Neural cell (in vitro differentiated cells): ENCODE measurements at regions not wholly inside any gene's neighbourhood (a gene's known extent, or its start where the extent isn't known, plus 50 kb on each side); places are given as distances from the start of the nearest gene placed in this dataset.

ENCODE experiments used
- H2AFZ ChIP-seq: fragments of 200-600, 300-800 bp; sonication (generic), shearing (Covaris generic); 2 replicates; pipeline ENCODE4 v1.6.0; 2014; ENCODE audit warnings: low read depth, mild to moderate bottlenecking, antibody characterized with exemption, low read length, moderate library complexity
- H3F3A ChIP-seq: fragments of 200-600 bp; shearing (Covaris generic); 2 replicates; pipeline ENCODE4 v1.6.1; 2016; ENCODE audit warnings: mild to moderate bottlenecking, moderate library complexity, mixed read lengths, antibody characterized with exemption, low read length; ENCODE audit not compliant: insufficient read depth, poor library complexity, severe bottlenecking
- H3K27ac ChIP-seq: fragments of 200-600, 300-800 bp; sonication (generic), shearing (Covaris generic); 2 replicates; pipeline ENCODE4 v1.5.1; 2014; ENCODE audit warnings: mild to moderate bottlenecking, low read length, moderate library complexity
- H3K27me3 ChIP-seq: fragments of 300-800, 200-600 bp; sonication (generic), shearing (Covaris generic); 2 replicates; pipeline ENCODE4 v1.6.0; 2014; ENCODE audit warnings: mild to moderate bottlenecking, low read depth, low read length, moderate library complexity; ENCODE audit not compliant: insufficient read depth
- H3K36me3 ChIP-seq: fragments of 300-800, 200-600 bp; sonication (generic), shearing (Covaris generic); 2 replicates; pipeline ENCODE4 v1.5.1; 2014; ENCODE audit warnings: mild to moderate bottlenecking, antibody characterized with exemption, low read length, moderate library complexity; ENCODE audit not compliant: insufficient read depth
- H3K4me2 ChIP-seq: fragments of 300-800, 200-600 bp; sonication (generic), shearing (Covaris generic); 2 replicates; pipeline ENCODE4 v1.6.0; 2014; ENCODE audit warnings: mild to moderate bottlenecking, low read length
- H3K4me3 ChIP-seq: fragments of 300-800, 200-600 bp; sonication (generic), shearing (Covaris generic); 2 replicates; pipeline ENCODE4 v1.5.1; 2014; ENCODE audit warnings: mild to moderate bottlenecking, low read length, moderate library complexity
- H3K79me2 ChIP-seq: fragments of 200-600 bp; shearing (Covaris generic); replicated peaks from 2 replicates; pipeline ENCODE4 v1.6.0; 2014; ENCODE audit warnings: mild to moderate bottlenecking, low read length, moderate library complexity; ENCODE audit not compliant: insufficient read depth
- H3K9ac ChIP-seq: fragments of 300-800, 200-600 bp; sonication (generic), shearing (Covaris generic); 2 replicates; pipeline ENCODE4 v1.6.1; 2016; ENCODE audit warnings: mild to moderate bottlenecking, low read length, mixed read lengths
- H3K9me2 ChIP-seq: fragments of 200-600 bp; shearing (Covaris generic); 2 replicates; pipeline ENCODE4 v1.6.1; 2016; ENCODE audit warnings: mild to moderate bottlenecking, low read length, mixed read lengths; ENCODE audit not compliant: insufficient read depth
- H3K9me3 ChIP-seq: fragments of 200-600, 300-800 bp; sonication (generic), shearing (Covaris generic); 2 replicates; pipeline ENCODE4 v1.6.1; 2016; ENCODE audit warnings: mild to moderate bottlenecking, mixed run types, low read length, moderate library complexity, mixed read lengths
- H4K20me1 ChIP-seq: fragments of 200-600 bp; shearing (Covaris generic); 2 replicates; pipeline ENCODE4 v1.6.1; 2016; ENCODE audit warnings: mild to moderate bottlenecking, mixed run types; ENCODE audit not compliant: insufficient read depth
- EP300 ChIP-seq: fragments of 450-650 bp; conservative IDR thresholded peaks from 2 replicates; pipeline ENCODE4 v1.6.1; 2014; ENCODE audit warnings: antibody characterized with exemption, mild to moderate bottlenecking, moderate library complexity; ENCODE audit not compliant: poor library complexity, severe bottlenecking
- EZH2 ChIP-seq: fragments of 200-600, 300-800 bp; shearing (Covaris generic), sonication (generic); IDR thresholded peaks from 2 replicates; pipeline ENCODE4 v1.6.1; 2014; ENCODE audit warnings: antibody characterized with exemption, low read length, borderline replicate concordance, mild to moderate bottlenecking; ENCODE audit not compliant: insufficient read depth, poor library complexity, severe bottlenecking
- MXI1 ChIP-seq: fragments of 450-650 bp; conservative IDR thresholded peaks from 2 replicates; pipeline ENCODE4 v1.6.1; 2014; ENCODE audit warnings: antibody characterized with exemption, mild to moderate bottlenecking; ENCODE audit not compliant: poor library complexity, severe bottlenecking
- POLR2AphosphoS5 ChIP-seq: IDR thresholded peaks from 2 replicates; pipeline ENCODE4 v1.6.1; 2012
- RAD21 ChIP-seq: fragments of 450-650 bp; conservative IDR thresholded peaks from 2 replicates; pipeline ENCODE4 v1.6.1; 2014; ENCODE audit warnings: antibody characterized with exemption, mild to moderate bottlenecking, moderate library complexity
- SMC3 ChIP-seq: fragments of 450-650 bp; conservative IDR thresholded peaks from 2 replicates; pipeline ENCODE4 v1.6.1; 2014; ENCODE audit warnings: antibody characterized with exemption, mild to moderate bottlenecking, moderate library complexity; ENCODE audit not compliant: poor library complexity
- TAF1 ChIP-seq: IDR thresholded peaks from 2 replicates; pipeline ENCODE4 v1.6.1; 2012; ENCODE audit warnings: low read depth
- TF ChIP-seq, protein P1 (sequence below): IDR thresholded peaks from 2 replicates; pipeline ENCODE4 v1.6.1; 2012; ENCODE audit warnings: borderline replicate concordance
- TF ChIP-seq, protein P2 (sequence below): fragments of 450-650 bp; IDR thresholded peaks from 2 replicates; pipeline ENCODE4 v1.5.1; 2014; ENCODE audit warnings: antibody characterized with exemption, mild to moderate bottlenecking, moderate library complexity; ENCODE audit not compliant: poor library complexity, severe bottlenecking

DNA sequence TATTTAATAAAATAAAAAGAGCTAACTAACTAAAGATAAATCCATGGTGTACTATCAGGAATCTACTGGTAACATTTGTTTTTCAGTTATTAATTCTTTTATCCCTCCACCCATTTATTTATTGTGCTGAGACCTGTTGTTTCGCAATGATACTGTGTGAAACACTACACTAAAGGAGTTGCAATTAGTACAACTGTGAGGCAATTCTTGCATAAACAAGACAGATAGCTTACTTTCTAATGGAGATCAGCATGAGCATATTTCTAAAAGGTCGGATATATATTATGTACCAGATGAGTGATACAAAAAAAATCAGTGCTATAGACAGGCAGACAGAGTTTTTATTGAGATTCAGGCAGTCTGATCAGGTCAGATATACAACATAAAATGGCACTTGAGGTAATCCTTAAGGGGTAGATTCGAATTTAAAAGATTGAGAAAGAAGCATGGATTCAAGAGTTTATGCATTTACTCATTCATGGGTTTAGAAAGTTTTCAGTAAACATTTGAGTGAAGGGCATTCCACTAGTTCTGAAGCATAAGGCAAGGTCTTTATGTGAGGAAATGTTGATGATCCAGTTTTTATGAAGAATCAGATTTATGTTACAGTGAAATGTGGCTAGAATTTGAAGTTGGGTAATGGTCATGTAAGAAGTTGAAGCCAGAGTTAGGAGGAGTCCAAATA is 147.6 kb downstream of the POLR1F start:
- Histone ChIP-seq H3F3A (no peaks in the 10 kb centered on the region), H4K20me1 (no peaks in the 10 kb centered on the region), H3K9me2 (no peaks in the 10 kb centered on the region), H3K9ac (no peak overlapping the region), H3K9me3 (no peaks in the 10 kb centered on the region), H3K79me2 (no peaks in the 10 kb centered on the region), H3K27me3 (no peaks in the 10 kb centered on the region), H3K4me2 (no peak overlapping the region), H3K36me3 (no peaks in the 10 kb centered on the region), H2AFZ (no peak overlapping the region), H3K4me3 (no peak overlapping the region), H3K27ac (no peak overlapping the region)
- TF ChIP-seq RAD21 (no peak), TAF1 (no peak), MXI1 (no peak), POLR2AphosphoS5 (no peak), EP300 (no peak), SMC3 (no peak), EZH2 (no peak)
- TF ChIP-seq, protein P1, sequence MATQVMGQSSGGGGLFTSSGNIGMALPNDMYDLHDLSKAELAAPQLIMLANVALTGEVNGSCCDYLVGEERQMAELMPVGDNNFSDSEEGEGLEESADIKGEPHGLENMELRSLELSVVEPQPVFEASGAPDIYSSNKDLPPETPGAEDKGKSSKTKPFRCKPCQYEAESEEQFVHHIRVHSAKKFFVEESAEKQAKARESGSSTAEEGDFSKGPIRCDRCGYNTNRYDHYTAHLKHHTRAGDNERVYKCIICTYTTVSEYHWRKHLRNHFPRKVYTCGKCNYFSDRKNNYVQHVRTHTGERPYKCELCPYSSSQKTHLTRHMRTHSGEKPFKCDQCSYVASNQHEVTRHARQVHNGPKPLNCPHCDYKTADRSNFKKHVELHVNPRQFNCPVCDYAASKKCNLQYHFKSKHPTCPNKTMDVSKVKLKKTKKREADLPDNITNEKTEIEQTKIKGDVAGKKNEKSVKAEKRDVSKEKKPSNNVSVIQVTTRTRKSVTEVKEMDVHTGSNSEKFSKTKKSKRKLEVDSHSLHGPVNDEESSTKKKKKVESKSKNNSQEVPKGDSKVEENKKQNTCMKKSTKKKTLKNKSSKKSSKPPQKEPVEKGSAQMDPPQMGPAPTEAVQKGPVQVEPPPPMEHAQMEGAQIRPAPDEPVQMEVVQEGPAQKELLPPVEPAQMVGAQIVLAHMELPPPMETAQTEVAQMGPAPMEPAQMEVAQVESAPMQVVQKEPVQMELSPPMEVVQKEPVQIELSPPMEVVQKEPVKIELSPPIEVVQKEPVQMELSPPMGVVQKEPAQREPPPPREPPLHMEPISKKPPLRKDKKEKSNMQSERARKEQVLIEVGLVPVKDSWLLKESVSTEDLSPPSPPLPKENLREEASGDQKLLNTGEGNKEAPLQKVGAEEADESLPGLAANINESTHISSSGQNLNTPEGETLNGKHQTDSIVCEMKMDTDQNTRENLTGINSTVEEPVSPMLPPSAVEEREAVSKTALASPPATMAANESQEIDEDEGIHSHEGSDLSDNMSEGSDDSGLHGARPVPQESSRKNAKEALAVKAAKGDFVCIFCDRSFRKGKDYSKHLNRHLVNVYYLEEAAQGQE = no peak
- TF ChIP-seq, protein P2, sequence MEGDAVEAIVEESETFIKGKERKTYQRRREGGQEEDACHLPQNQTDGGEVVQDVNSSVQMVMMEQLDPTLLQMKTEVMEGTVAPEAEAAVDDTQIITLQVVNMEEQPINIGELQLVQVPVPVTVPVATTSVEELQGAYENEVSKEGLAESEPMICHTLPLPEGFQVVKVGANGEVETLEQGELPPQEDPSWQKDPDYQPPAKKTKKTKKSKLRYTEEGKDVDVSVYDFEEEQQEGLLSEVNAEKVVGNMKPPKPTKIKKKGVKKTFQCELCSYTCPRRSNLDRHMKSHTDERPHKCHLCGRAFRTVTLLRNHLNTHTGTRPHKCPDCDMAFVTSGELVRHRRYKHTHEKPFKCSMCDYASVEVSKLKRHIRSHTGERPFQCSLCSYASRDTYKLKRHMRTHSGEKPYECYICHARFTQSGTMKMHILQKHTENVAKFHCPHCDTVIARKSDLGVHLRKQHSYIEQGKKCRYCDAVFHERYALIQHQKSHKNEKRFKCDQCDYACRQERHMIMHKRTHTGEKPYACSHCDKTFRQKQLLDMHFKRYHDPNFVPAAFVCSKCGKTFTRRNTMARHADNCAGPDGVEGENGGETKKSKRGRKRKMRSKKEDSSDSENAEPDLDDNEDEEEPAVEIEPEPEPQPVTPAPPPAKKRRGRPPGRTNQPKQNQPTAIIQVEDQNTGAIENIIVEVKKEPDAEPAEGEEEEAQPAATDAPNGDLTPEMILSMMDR = no peak

DNA sequence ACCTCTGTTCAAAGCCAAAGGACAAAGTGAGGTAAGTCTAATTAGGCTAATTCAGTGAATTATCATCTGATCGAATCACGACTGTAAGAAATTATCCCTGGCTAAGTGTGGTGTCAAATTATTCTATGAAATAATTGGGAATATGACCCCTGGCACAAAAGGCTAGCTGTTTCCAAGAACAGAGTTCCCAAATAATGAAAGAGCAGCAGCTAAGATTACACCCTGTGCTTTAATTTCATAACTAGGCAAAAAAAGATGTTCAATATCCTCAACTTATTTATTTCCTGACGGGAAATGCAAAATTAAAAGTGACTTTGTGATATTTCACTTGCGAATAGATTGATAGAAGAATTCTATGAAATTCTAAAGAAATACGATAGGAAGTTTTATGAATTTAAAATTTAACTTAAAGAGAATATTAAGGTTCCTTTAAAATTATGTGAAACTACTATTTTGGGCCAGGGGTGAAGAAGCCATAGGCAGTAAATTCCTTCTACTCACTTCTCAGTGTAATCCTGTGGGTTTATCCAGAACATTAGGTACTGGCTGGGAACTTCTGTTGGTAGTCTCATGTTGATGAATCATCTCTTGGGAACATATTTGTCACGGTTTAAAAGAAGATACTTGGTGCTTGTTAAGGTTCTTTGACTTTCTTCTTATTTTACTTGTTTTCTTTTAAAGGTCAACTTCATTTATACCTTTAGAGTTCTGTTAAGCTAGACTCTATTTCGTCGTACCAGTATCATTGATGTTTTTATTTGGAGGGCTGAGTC is 148.5 kb downstream of the POLR1F start:
- H3K4me2 ChIP-seq = no peak overlapping the region
- no peaks in the 10 kb centered on the region for H3K79me2 ChIP-seq
- H3K9ac ChIP-seq = no peak overlapping the region
- H3K27me3 ChIP-seq = no peaks in the 10 kb centered on the region
- no peaks in the 10 kb centered on the region for H3K9me2 ChIP-seq
- H3K4me3 ChIP-seq = no peak overlapping the region
- no peaks in the 10 kb centered on the region for H3K36me3 ChIP-seq
- no peaks in the 10 kb centered on the region for H3K9me3 ChIP-seq
- no peaks in the 10 kb centered on the region for H3F3A ChIP-seq
- H2AFZ ChIP-seq = no peak overlapping the region
- no peak for TF ChIP-seq EZH2
- TF ChIP-seq POLR2AphosphoS5 = no peak
- no peak for TF ChIP-seq RAD21
- TF ChIP-seq, protein P2 = no peak
- TF ChIP-seq EP300 = no peak
- TF ChIP-seq TAF1 = no peak
- TF ChIP-seq MXI1 = no peak
- TF ChIP-seq, protein P1 = no peak
- TF ChIP-seq SMC3 = no peak
- H4K20me1 ChIP-seq = no peaks in the 10 kb centered on the region
- H3K27ac ChIP-seq = no peak overlapping the region
